ENCODE measurements at regions not wholly inside any gene's neighbourhood (a gene's known extent, or its start where the extent isn't known, plus 50 kb on each side); places are given as distances from the start of the nearest gene placed in this dataset.

- TF ChIP-seq CTCF (IDR thresholded peaks at IDR 0.05; ENCODE audit: low read depth, low read length), result no peak
- no peak for DNase-seq (ENCODE audit: extremely low read depth, low read depth)
These were observed 451.9 kb upstream of the FBXO33 start for GRCh38 chr14:39884091-39884490.

DNA sequence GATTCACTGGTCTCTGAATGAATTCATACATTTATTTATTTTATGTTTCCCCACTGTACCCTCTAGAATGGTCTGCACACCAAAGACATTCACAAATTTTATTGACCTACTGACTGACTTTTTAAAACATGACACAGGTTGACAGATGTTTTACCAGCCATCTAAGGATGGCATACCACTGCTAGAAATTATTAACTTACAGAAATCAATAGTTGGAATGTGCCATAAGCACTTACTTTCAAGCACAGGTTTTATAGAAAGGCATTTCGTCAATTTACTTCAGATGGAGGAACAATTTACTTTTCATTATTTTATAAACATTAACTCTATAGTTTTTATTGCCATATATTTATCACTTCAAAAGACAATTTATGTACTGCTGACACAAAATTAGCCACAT lies 448.7 kb upstream of the FBXO33 start:
- no peak for TF ChIP-seq CTCF (IDR thresholded peaks at IDR 0.05; ENCODE audit: low read depth, low read length)
- no peak for DNase-seq (ENCODE audit: extremely low read depth, low read depth)

DNA sequence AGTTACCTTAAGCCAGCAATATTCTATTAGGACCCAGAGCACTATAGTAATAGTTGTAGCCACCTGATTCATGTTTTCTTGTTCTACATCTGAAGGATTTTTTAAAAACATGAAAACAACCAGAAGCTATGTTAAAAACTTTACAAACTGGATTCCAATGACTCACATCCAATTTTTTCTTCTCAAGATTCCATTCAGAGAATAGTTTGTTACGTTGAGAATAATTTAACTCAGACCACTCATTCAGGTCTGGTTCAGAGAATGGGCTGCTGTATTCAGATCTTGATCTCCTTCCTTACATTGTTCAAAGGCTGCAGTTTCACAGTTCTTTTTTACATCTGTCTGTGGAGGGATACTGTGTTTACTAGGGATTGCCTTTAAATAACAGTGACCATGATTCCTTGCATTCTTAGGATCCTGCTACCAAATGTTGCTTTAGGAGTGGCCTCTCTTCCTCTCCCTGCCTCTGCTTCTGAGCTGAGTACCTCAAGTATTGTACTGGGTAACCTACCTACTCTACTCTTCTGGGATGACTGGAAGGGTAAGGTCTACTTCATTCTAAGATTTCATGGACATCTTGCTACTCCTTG lies 448.0 kb upstream of the FBXO33 start:
- no peak for TF ChIP-seq CTCF (IDR thresholded peaks at IDR 0.05; ENCODE audit: low read depth, low read length)
- no peak for DNase-seq (ENCODE audit: extremely low read depth, low read depth)

GRCh38 chr14:39877577-39878190 lies 445.5 kb upstream of the FBXO33 start:
- DNase-seq (ENCODE audit: extremely low read depth, low read depth), result no peak
- TF ChIP-seq CTCF (IDR thresholded peaks at IDR 0.05; ENCODE audit: low read depth, low read length), result no peak

DNA sequence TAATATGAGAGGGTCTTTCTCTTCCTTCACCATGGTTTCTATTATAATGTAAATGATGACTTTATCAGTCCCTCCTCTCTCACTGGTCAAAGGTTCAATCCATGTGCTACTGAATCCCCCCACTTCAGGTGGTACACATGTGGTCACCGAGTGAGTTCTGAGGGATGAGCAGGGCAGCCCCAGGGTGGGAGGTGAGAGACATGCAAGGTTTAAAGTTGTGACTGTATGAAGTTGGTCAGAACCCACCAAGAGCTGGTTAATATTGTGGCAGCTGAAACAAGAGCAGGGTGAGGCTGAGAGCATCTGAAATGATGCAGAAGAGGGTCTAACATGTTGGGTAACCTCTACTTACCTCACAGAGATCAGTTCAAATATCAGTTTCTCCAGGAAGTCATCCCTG lies 444.7 kb upstream of the FBXO33 start:
- no peak for DNase-seq (ENCODE audit: extremely low read depth, low read depth)
- TF ChIP-seq CTCF (IDR thresholded peaks at IDR 0.05; ENCODE audit: low read depth, low read length), result no peak

DNA sequence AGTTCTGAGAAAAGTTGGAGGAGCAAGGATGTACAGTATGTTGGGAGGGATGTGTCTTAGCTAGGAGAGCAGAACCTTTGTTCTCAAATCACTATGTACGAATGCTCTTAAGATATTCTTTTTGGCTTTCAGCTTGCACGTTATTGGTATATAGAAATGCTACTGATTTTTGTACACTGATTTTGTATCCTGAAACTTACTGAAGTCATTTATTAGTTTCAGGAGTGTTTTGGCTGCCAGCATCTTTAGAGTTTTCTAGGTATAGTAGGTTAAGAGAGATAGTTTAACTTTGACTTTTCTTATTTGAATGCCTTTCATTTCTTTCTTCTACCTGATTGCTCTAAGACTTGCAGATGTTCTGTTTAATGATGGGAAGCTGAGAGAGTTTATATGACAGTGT lies 442.8 kb upstream of the FBXO33 start:
- no peak for TF ChIP-seq CTCF (IDR thresholded peaks at IDR 0.05; ENCODE audit: low read depth, low read length)
- DNase-seq (ENCODE audit: extremely low read depth, low read depth), result no peak

DNA sequence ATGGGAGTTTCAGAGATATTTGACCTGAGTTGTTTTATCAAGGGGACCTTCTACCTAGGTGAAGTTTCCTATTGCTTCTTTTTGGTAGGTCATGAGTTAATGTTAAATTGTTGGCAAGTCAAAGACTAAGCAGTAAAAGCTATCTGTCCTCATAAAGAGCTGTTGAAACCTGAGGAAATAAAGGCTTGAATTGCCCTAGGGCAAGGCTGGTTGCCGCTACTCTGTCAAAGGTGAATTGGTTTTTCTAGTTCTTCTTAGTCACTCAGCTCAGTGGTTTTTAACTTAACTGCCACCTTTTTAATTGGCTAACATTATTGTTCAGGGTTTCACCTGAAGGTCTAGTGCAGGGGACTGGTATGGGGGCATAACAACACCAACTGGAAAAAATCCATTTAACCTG lies 441.6 kb upstream of the FBXO33 start:
- TF ChIP-seq CTCF (IDR thresholded peaks at IDR 0.05; ENCODE audit: low read depth, low read length), result no peak
- no peak for DNase-seq (ENCODE audit: extremely low read depth, low read depth)

Measured in AG09319 (cell line).